ENCODE measurements at regions not wholly inside any gene's neighbourhood (a gene's known extent, or its start where the extent isn't known, plus 50 kb on each side); places are given as distances from the start of the nearest gene placed in this dataset.

DNA sequence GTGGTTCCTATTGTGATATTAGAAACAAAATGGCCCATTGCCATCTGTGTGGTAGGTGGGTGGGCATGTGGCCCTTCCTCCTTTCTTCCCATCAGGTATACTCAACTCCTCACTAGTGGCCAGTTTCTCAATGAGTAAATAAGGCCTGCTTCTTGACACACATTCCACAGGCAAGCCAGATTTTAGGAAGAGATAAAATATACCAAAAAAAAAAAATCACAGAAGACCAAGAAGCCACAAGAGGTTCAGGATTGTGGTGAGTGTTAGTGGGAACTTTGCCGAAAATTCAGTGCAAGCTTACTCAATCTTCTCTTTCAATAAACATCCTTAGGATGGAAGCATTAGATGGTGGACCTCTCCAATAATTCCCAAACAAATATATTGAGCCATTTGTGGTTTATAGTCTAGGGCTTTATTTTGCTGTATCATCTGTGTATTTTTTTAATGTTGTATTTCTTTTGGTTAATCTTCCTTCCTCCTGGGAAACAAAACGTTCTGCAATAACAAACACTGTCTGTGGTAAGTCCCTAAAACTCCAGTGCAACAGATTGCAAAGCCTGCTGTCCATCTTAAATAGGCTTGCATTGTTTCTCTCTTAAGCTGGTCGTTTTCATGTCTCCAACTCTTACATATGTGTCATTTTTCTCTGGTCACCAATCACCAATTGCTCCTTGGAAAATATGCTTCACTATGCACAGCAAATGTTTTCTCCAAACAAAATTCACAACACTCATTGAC, 289.9 kb upstream of the KITLG start:
- TF ChIP-seq, protein P1, sequence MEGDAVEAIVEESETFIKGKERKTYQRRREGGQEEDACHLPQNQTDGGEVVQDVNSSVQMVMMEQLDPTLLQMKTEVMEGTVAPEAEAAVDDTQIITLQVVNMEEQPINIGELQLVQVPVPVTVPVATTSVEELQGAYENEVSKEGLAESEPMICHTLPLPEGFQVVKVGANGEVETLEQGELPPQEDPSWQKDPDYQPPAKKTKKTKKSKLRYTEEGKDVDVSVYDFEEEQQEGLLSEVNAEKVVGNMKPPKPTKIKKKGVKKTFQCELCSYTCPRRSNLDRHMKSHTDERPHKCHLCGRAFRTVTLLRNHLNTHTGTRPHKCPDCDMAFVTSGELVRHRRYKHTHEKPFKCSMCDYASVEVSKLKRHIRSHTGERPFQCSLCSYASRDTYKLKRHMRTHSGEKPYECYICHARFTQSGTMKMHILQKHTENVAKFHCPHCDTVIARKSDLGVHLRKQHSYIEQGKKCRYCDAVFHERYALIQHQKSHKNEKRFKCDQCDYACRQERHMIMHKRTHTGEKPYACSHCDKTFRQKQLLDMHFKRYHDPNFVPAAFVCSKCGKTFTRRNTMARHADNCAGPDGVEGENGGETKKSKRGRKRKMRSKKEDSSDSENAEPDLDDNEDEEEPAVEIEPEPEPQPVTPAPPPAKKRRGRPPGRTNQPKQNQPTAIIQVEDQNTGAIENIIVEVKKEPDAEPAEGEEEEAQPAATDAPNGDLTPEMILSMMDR (IDR thresholded peaks at IDR 0.05): no peak
- TF ChIP-seq EP300 (IDR thresholded peaks at IDR 0.05; ENCODE audit: borderline replicate concordance in 1 of 2, low read depth in 1 of 2, low read length in 1 of 2): no peak
- no peak for TF ChIP-seq TAF1 (IDR thresholded peaks at IDR 0.05; ENCODE audit: borderline replicate concordance, low read depth, low read length)
- TF ChIP-seq, protein P2, sequence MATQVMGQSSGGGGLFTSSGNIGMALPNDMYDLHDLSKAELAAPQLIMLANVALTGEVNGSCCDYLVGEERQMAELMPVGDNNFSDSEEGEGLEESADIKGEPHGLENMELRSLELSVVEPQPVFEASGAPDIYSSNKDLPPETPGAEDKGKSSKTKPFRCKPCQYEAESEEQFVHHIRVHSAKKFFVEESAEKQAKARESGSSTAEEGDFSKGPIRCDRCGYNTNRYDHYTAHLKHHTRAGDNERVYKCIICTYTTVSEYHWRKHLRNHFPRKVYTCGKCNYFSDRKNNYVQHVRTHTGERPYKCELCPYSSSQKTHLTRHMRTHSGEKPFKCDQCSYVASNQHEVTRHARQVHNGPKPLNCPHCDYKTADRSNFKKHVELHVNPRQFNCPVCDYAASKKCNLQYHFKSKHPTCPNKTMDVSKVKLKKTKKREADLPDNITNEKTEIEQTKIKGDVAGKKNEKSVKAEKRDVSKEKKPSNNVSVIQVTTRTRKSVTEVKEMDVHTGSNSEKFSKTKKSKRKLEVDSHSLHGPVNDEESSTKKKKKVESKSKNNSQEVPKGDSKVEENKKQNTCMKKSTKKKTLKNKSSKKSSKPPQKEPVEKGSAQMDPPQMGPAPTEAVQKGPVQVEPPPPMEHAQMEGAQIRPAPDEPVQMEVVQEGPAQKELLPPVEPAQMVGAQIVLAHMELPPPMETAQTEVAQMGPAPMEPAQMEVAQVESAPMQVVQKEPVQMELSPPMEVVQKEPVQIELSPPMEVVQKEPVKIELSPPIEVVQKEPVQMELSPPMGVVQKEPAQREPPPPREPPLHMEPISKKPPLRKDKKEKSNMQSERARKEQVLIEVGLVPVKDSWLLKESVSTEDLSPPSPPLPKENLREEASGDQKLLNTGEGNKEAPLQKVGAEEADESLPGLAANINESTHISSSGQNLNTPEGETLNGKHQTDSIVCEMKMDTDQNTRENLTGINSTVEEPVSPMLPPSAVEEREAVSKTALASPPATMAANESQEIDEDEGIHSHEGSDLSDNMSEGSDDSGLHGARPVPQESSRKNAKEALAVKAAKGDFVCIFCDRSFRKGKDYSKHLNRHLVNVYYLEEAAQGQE (IDR thresholded peaks at IDR 0.05; ENCODE audit: low read depth, low read length): no peak
- TF ChIP-seq YY1 (IDR thresholded peaks at IDR 0.05; ENCODE audit: low read depth): no peak
- no peak for TF ChIP-seq SMC3 (IDR thresholded peaks at IDR 0.05; ENCODE audit: low read depth, low read length)
- TF ChIP-seq FOSL2 (IDR thresholded peaks at IDR 0.05; ENCODE audit: borderline replicate concordance, low read depth): no peak
- no peak for TF ChIP-seq RFX5 (IDR thresholded peaks at IDR 0.05; ENCODE audit: low read length)
- TF ChIP-seq FOXM1 (IDR thresholded peaks at IDR 0.05; ENCODE audit: low read depth): no peak
- TF ChIP-seq JUND (IDR thresholded peaks at IDR 0.05): no peak
- TF ChIP-seq, protein P3, sequence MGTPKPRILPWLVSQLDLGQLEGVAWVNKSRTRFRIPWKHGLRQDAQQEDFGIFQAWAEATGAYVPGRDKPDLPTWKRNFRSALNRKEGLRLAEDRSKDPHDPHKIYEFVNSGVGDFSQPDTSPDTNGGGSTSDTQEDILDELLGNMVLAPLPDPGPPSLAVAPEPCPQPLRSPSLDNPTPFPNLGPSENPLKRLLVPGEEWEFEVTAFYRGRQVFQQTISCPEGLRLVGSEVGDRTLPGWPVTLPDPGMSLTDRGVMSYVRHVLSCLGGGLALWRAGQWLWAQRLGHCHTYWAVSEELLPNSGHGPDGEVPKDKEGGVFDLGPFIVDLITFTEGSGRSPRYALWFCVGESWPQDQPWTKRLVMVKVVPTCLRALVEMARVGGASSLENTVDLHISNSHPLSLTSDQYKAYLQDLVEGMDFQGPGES (IDR thresholded peaks at IDR 0.05; ENCODE audit: low read depth, low read length): no peak
- no peak for TF ChIP-seq POLR2AphosphoS5 (IDR thresholded peaks at IDR 0.05; ENCODE audit: low read depth, low read length)
- TF ChIP-seq, protein P4, sequence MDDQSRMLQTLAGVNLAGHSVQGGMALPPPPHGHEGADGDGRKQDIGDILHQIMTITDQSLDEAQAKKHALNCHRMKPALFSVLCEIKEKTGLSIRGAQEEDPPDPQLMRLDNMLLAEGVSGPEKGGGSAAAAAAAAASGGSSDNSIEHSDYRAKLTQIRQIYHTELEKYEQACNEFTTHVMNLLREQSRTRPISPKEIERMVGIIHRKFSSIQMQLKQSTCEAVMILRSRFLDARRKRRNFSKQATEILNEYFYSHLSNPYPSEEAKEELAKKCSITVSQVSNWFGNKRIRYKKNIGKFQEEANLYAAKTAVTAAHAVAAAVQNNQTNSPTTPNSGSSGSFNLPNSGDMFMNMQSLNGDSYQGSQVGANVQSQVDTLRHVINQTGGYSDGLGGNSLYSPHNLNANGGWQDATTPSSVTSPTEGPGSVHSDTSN (IDR thresholded peaks at IDR 0.05): no peak
